Esophagus squamous epithelium (tissue), 4 donors: ENCODE measurements at regions not wholly inside any gene's neighbourhood (a gene's known extent, or its start where the extent isn't known, plus 50 kb on each side); places are given as distances from the start of the nearest gene placed in this dataset.

Experiments used
- CTCF ChIP-seq, 6 experiments: fragments of 450-650 bp in 4 of 6; fragments of 200-600 bp in 2 of 6; sonication (generic) in 2 of 6; IDR thresholded peaks; one replicate each; pipeline ENCODE4 v1.5.1; 2016 to 2019; ENCODE audit warnings: antibody characterized with exemption in 6 of 6, mild to moderate bottlenecking in 4 of 6, moderate library complexity in 4 of 6
- POLR2A ChIP-seq, 4 donors: fragments of 450-650 bp; IDR thresholded peaks; one replicate each; pipeline ENCODE4 v1.6.1; 2017; ENCODE audit warnings: antibody characterized with exemption in 4 of 4, mild to moderate bottlenecking in 4 of 4, moderate library complexity in 3 of 4

GRCh38 chr10:20958764-20959163 lies 61.7 kb upstream of the NEBL start:
- TF ChIP-seq CTCF (IDR thresholded peaks at IDR 0.05) (no peak), POLR2A (IDR thresholded peaks at IDR 0.05) (no peak)
